GM19240 (cell line): ENCODE measurements at regions not wholly inside any gene's neighbourhood (a gene's known extent, or its start where the extent isn't known, plus 50 kb on each side); places are given as distances from the start of the nearest gene placed in this dataset.

ENCODE experiments used
- DNase-seq: peaks from one replicate; pipeline ENCODE4 v3.0.0; 2011; ENCODE audit warnings: low spot score; ENCODE audit not compliant: insufficient read length

- DNase-seq, result no peak
Measured at GRCh38 chr12:107519906-107520859, 165.4 kb upstream of the PWP1 start.

GRCh38 chr12:107521826-107522355, 163.7 kb upstream of the PWP1 start:
- DNase-seq, result no peak

GRCh38 chr12:107522692-107523477, 162.7 kb upstream of the PWP1 start:
- no peak for DNase-seq

- DNase-seq, result no peak
Measured at GRCh38 chr12:107523775-107524535, 161.6 kb upstream of the PWP1 start.

GRCh38 chr12:107525063-107525718, 160.4 kb upstream of the PWP1 start:
- DNase-seq, result no peak

- DNase-seq, result no peak
Measured at GRCh38 chr12:107525719-107526554, 159.7 kb upstream of the PWP1 start.

GRCh38 chr12:107526555-107527180, 158.9 kb upstream of the PWP1 start:
- no peak for DNase-seq

- no peak for DNase-seq
Measured at GRCh38 chr12:107528731-107529365, 156.8 kb upstream of the PWP1 start.

GRCh38 chr12:107529991-107530390, 155.6 kb upstream of the PWP1 start:
- no peak for DNase-seq

- DNase-seq, result no peak
Measured at GRCh38 chr12:107530701-107531100, 154.9 kb upstream of the PWP1 start.

GRCh38 chr12:107533218-107533617, 152.4 kb upstream of the PWP1 start:
- no peak for DNase-seq

GRCh38 chr12:107536613-107537012, 149.0 kb upstream of the PWP1 start:
- no peak for DNase-seq

GRCh38 chr12:107537464-107538119, 148.0 kb upstream of the PWP1 start:
- DNase-seq, result no peak

- no peak for DNase-seq
Measured at GRCh38 chr12:107539196-107539939, 146.2 kb upstream of the PWP1 start.

GRCh38 chr12:107541001-107541705, 144.4 kb upstream of the PWP1 start:
- DNase-seq, result no peak

- no peak for DNase-seq
Measured at GRCh38 chr12:107543416-107543815, 142.2 kb upstream of the PWP1 start.

GRCh38 chr12:107543841-107544240, 141.8 kb upstream of the PWP1 start:
- DNase-seq, result no peak
